ENCODE measurements at regions not wholly inside any gene's neighbourhood (a gene's known extent, or its start where the extent isn't known, plus 50 kb on each side); places are given as distances from the start of the nearest gene placed in this dataset.
"Not testable (repeated sequence)": the region's sequence is repeated elsewhere in the genome, so short reads cannot be mapped to it uniquely, and the experiment has no call there.

GRCh38 chr6:27020553-27020880 is 227.0 kb upstream of the PRSS16 start:
- DNase-seq (ENCODE audit: insufficient read length) (no peak), FAIRE-seq (no peak)
- TF ChIP-seq POLR2AphosphoS5 (IDR thresholded peaks at IDR 0.05; ENCODE audit: low read depth, low read length) (no peak), TAF1 (IDR thresholded peaks at IDR 0.05; ENCODE audit: borderline replicate concordance, low read depth, low read length) (no peak), POLR2A (IDR thresholded peaks at IDR 0.05; ENCODE audit: low read depth, low read length) (no peak)

- no peak for FAIRE-seq
- no peak for DNase-seq (ENCODE audit: insufficient read length)
- no peak for TF ChIP-seq TAF1 (IDR thresholded peaks at IDR 0.05; ENCODE audit: borderline replicate concordance, low read depth, low read length)
- no peak for TF ChIP-seq POLR2AphosphoS5 (IDR thresholded peaks at IDR 0.05; ENCODE audit: low read depth, low read length)
- TF ChIP-seq POLR2A (IDR thresholded peaks at IDR 0.05; ENCODE audit: low read depth, low read length) = no peak
Measured at GRCh38 chr6:27023664-27024063, 223.8 kb upstream of the PRSS16 start.

GRCh38 chr6:27025351-27025750 is 222.2 kb upstream of the PRSS16 start:
- DNase-seq (ENCODE audit: insufficient read length) = no peak
- no peak for TF ChIP-seq POLR2A (IDR thresholded peaks at IDR 0.05; ENCODE audit: low read depth, low read length)
- TF ChIP-seq TAF1 (IDR thresholded peaks at IDR 0.05; ENCODE audit: borderline replicate concordance, low read depth, low read length) = no peak
- TF ChIP-seq POLR2AphosphoS5 (IDR thresholded peaks at IDR 0.05; ENCODE audit: low read depth, low read length) = no peak
- no peak for FAIRE-seq

GRCh38 chr6:27026361-27026760 is 221.1 kb upstream of the PRSS16 start:
- FAIRE-seq (no peak), DNase-seq (ENCODE audit: insufficient read length) (no peak)
- TF ChIP-seq POLR2A (IDR thresholded peaks at IDR 0.05; ENCODE audit: low read depth, low read length) (no peak), TAF1 (IDR thresholded peaks at IDR 0.05; ENCODE audit: borderline replicate concordance, low read depth, low read length) (no peak), POLR2AphosphoS5 (IDR thresholded peaks at IDR 0.05; ENCODE audit: low read depth, low read length) (no peak)

- DNase-seq (ENCODE audit: insufficient read length) (no peak), FAIRE-seq (no peak)
- TF ChIP-seq POLR2AphosphoS5 (IDR thresholded peaks at IDR 0.05; ENCODE audit: low read depth, low read length) (no peak), TAF1 (IDR thresholded peaks at IDR 0.05; ENCODE audit: borderline replicate concordance, low read depth, low read length) (no peak), POLR2A (IDR thresholded peaks at IDR 0.05; ENCODE audit: low read depth, low read length) (no peak)
Measured at GRCh38 chr6:27031302-27031701, 216.2 kb upstream of the PRSS16 start.

GRCh38 chr6:27038498-27038897 is 209.0 kb upstream of the PRSS16 start:
- FAIRE-seq (no peak), DNase-seq (ENCODE audit: insufficient read length) (no peak)
- TF ChIP-seq TAF1 (IDR thresholded peaks at IDR 0.05; ENCODE audit: borderline replicate concordance, low read depth, low read length) (no peak), POLR2AphosphoS5 (IDR thresholded peaks at IDR 0.05; ENCODE audit: low read depth, low read length) (no peak), POLR2A (IDR thresholded peaks at IDR 0.05; ENCODE audit: low read depth, low read length) (no peak)

GRCh38 chr6:27040244-27041042 is 207.1 kb upstream of the PRSS16 start:
- TF ChIP-seq TAF1 (IDR thresholded peaks at IDR 0.05; ENCODE audit: borderline replicate concordance, low read depth, low read length) (no peak), POLR2A (IDR thresholded peaks at IDR 0.05; ENCODE audit: low read depth, low read length) (no peak), POLR2AphosphoS5 (IDR thresholded peaks at IDR 0.05; ENCODE audit: low read depth, low read length) (no peak)
- FAIRE-seq (no peak), DNase-seq (ENCODE audit: insufficient read length) (no peak)

GRCh38 chr6:27043244-27043643 is 204.3 kb upstream of the PRSS16 start:
- TF ChIP-seq TAF1 (IDR thresholded peaks at IDR 0.05; ENCODE audit: borderline replicate concordance, low read depth, low read length) (no peak), POLR2AphosphoS5 (IDR thresholded peaks at IDR 0.05; ENCODE audit: low read depth, low read length) (no peak), POLR2A (IDR thresholded peaks at IDR 0.05; ENCODE audit: low read depth, low read length) (no peak)
- FAIRE-seq (no peak), DNase-seq (ENCODE audit: insufficient read length) (no peak)

GRCh38 chr6:27045131-27045530 is 202.4 kb upstream of the PRSS16 start:
- not testable (repeated sequence) for DNase-seq (ENCODE audit: insufficient read length); FAIRE-seq

GRCh38 chr6:27047725-27048124 is 199.8 kb upstream of the PRSS16 start:
- not testable (repeated sequence) for DNase-seq (ENCODE audit: insufficient read length); FAIRE-seq

GRCh38 chr6:27049863-27050781 is 197.4 kb upstream of the PRSS16 start:
- no peak for FAIRE-seq
- no peak for DNase-seq (ENCODE audit: insufficient read length)
- no peak for TF ChIP-seq POLR2A (IDR thresholded peaks at IDR 0.05; ENCODE audit: low read depth, low read length)
- no peak for TF ChIP-seq POLR2AphosphoS5 (IDR thresholded peaks at IDR 0.05; ENCODE audit: low read depth, low read length)
- no peak for TF ChIP-seq TAF1 (IDR thresholded peaks at IDR 0.05; ENCODE audit: borderline replicate concordance, low read depth, low read length)

- DNase-seq (ENCODE audit: insufficient read length); FAIRE-seq: not testable (repeated sequence)
Measured at GRCh38 chr6:27052082-27052730, 195.3 kb upstream of the PRSS16 start.

Measured in GM12892 (cell line).